ENCODE measurements at regions not wholly inside any gene's neighbourhood (a gene's known extent, or its start where the extent isn't known, plus 50 kb on each side); places are given as distances from the start of the nearest gene placed in this dataset.

- peak; percentile 92 for TF ChIP-seq ZNF146 (CRISPR knock-in tag; IDR thresholded peaks at IDR 0.05; ENCODE audit: unreplicated experiment)
- no peak for TF ChIP-seq RAD51 (IDR thresholded peaks at IDR 0.05; ENCODE audit: borderline replicate concordance, low read depth)
- TF ChIP-seq CBX5 (IDR thresholded peaks at IDR 0.05; ENCODE audit: borderline replicate concordance, low read depth), result no peak
- TF ChIP-seq NFE2L1 (tag; IDR thresholded peaks at IDR 0.05; ENCODE audit: borderline replicate concordance, low read depth), result no peak
- TF ChIP-seq BCOR (IDR thresholded peaks at IDR 0.05), result peak; percentile 63
- POLR2A ChIA-PET, result no interaction called here
- in situ Hi-C loops (cut with MboI), result no loop called here
- Histone ChIP-seq H3K9ac (ENCODE audit: insufficient read depth in 1 of 2, low read depth in 2 of 2, low read length in 2 of 2) (no peak overlapping the region), H3K9me3 (replicated peaks; ENCODE audit: control insufficient read depth, insufficient read depth, low read depth, low read length) (no peaks in the 10 kb centered on the region), H3K4me2 (ENCODE audit: insufficient read depth, low read length) (no peak overlapping the region), H3K36me3 (ENCODE audit: control insufficient read depth, insufficient read depth, low read length) (no peaks in the 10 kb centered on the region), H3K27ac (ENCODE audit: extremely low read depth, low read depth, low read length) (no peak overlapping the region), H3K79me2 (ENCODE audit: control insufficient read depth, insufficient read depth, low read length) (no peaks in the 10 kb centered on the region), H3K27me3 (ENCODE audit: control insufficient read depth in 2 of 2, insufficient read depth in 2 of 2, low read length in 2 of 2) (no peaks in the 10 kb centered on the region), H3K9me1 (ENCODE audit: control insufficient read depth, insufficient read depth, low read length) (no peaks in the 10 kb centered on the region), H4K20me1 (replicated peaks; ENCODE audit: control insufficient read depth, insufficient read depth, low read length) (no peaks in the 10 kb centered on the region), H2AFZ (ENCODE audit: low read depth, low read length) (no peak overlapping the region), H3K4me3 (no peak overlapping the region), H3K4me1 (replicated peaks in 1 of 2; ENCODE audit: control insufficient read depth in 2 of 2, insufficient read depth in 2 of 2, low read length in 2 of 2) (no peaks in the 10 kb centered on the region)
- ATAC-seq (no peak), DNase-seq (ENCODE audit: extremely low read depth in 1 of 4, low spot score in 3 of 4) (no peak), FAIRE-seq (no peak)
- BruUV-seq (replicated peaks), result no TSS peak
- CTCF ChIA-PET (ENCODE audit: low intra/inter-chr PET ratio), result no interaction called here
- intact Hi-C loops (cut with micrococcal nuclease), result no loop called here
These were observed 120.0 kb upstream of the VAMP7 start for GRCh38 chrX:155761185-155761584.

- FAIRE-seq, result no peak
- in situ Hi-C loops (cut with MboI) (no loop called here), intact Hi-C loops (cut with micrococcal nuclease) (no loop called here)
- no peak overlapping the region for H3K4me3 ChIP-seq
- H3K27ac ChIP-seq (ENCODE audit: extremely low read depth, low read depth, low read length), result no peak overlapping the region
- 0% methylated on average over 3 of the region's 3 CpGs for WGBS (ENCODE audit: insufficient coverage, low coverage, missing lambda C conversion rate)
- H3K9me1 ChIP-seq (ENCODE audit: control insufficient read depth, insufficient read depth, low read length), result no peaks in the 10 kb centered on the region
- no peaks in the 10 kb centered on the region for H4K20me1 ChIP-seq (replicated peaks; ENCODE audit: control insufficient read depth, insufficient read depth, low read length)
- H2AFZ ChIP-seq (ENCODE audit: low read depth, low read length), result no peak overlapping the region
- no peak for DNase-seq (ENCODE audit: extremely low read depth in 1 of 4, low spot score in 3 of 4)
- H3K9ac ChIP-seq (ENCODE audit: insufficient read depth in 1 of 2, low read depth in 2 of 2, low read length in 2 of 2), result no peak overlapping the region
- no peak for ATAC-seq
- no peaks in the 10 kb centered on the region for H3K9me3 ChIP-seq (replicated peaks; ENCODE audit: control insufficient read depth, insufficient read depth, low read depth, low read length)
- CTCF ChIA-PET (ENCODE audit: low intra/inter-chr PET ratio), result no interaction called here
- H3K4me1 ChIP-seq (replicated peaks in 1 of 2; ENCODE audit: control insufficient read depth in 2 of 2, insufficient read depth in 2 of 2, low read length in 2 of 2), result no peaks in the 10 kb centered on the region
- H3K4me2 ChIP-seq (ENCODE audit: insufficient read depth, low read length), result no peak overlapping the region
- no peaks in the 10 kb centered on the region for H3K79me2 ChIP-seq (ENCODE audit: control insufficient read depth, insufficient read depth, low read length)
- POLR2A ChIA-PET, result no interaction called here
- H3K27me3 ChIP-seq (ENCODE audit: control insufficient read depth in 2 of 2, insufficient read depth in 2 of 2, low read length in 2 of 2), result no peaks in the 10 kb centered on the region
- BruUV-seq (replicated peaks), result no TSS peak
- H3K36me3 ChIP-seq (ENCODE audit: control insufficient read depth, insufficient read depth, low read length), result no peaks in the 10 kb centered on the region
- no peak for TF ChIP-seq L3MBTL2 (IDR thresholded peaks at IDR 0.05)
- TF ChIP-seq TOE1 (IDR thresholded peaks at IDR 0.05; ENCODE audit: borderline replicate concordance), result no peak
- no peak for TF ChIP-seq TOE1 (CRISPR knock-in tag; IDR thresholded peaks at IDR 0.05; ENCODE audit: borderline replicate concordance, low read depth)
- no peak for TF ChIP-seq PURB (CRISPR knock-in tag; IDR thresholded peaks at IDR 0.05; ENCODE audit: low read depth)
- no peak for TF ChIP-seq GATAD2B (IDR thresholded peaks at IDR 0.05; ENCODE audit: borderline replicate concordance)
- no peak for TF ChIP-seq BACH1 (tag; IDR thresholded peaks at IDR 0.05)
- no peak for TF ChIP-seq AFF4 (CRISPR knock-in tag; IDR thresholded peaks at IDR 0.05)
- TF ChIP-seq GATAD2A (IDR thresholded peaks at IDR 0.05), result no peak
These were observed 123.9 kb upstream of the VAMP7 start for GRCh38 chrX:155757046-155757759.
